ENCODE measurements at regions not wholly inside any gene's neighbourhood (a gene's known extent, or its start where the extent isn't known, plus 50 kb on each side); places are given as distances from the start of the nearest gene placed in this dataset.

DNA sequence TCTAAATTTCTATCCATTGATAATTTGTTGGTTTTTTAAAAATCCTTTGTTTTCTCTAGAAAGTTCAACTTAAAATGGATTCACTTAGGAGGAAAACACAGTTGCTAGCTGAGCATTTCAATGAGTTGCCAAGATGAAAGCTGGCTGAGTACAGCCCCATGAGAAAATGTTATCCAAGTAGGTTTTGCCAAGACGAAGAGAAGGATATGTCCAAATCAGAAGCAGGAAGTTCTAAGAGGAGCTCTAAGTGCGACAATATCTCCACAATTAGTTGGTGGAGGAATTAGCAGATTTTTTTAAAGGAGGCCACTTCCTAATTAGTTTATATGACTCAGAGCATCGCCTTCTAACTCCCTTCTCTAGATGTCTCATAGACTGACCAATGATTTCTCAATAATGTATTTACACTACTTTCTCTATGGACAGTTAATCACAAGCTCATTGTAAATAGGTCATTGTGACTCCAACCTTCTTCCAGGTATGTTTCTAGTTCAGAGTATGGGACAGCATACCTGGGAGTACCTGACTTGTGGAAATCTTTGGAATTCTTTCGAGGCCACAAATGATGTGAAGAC, 873.3 kb upstream of the SOX9 start:
- H3K27me3 ChIP-seq (ENCODE audit: control insufficient read depth, insufficient read depth, low read length), result no peaks in the 10 kb centered on the region
- H3K36me3 ChIP-seq (ENCODE audit: control insufficient read depth, insufficient read depth, low read length), result no peaks in the 10 kb centered on the region
- DNase-seq (ENCODE audit: low read depth), result no peak
- TF ChIP-seq, protein P1, sequence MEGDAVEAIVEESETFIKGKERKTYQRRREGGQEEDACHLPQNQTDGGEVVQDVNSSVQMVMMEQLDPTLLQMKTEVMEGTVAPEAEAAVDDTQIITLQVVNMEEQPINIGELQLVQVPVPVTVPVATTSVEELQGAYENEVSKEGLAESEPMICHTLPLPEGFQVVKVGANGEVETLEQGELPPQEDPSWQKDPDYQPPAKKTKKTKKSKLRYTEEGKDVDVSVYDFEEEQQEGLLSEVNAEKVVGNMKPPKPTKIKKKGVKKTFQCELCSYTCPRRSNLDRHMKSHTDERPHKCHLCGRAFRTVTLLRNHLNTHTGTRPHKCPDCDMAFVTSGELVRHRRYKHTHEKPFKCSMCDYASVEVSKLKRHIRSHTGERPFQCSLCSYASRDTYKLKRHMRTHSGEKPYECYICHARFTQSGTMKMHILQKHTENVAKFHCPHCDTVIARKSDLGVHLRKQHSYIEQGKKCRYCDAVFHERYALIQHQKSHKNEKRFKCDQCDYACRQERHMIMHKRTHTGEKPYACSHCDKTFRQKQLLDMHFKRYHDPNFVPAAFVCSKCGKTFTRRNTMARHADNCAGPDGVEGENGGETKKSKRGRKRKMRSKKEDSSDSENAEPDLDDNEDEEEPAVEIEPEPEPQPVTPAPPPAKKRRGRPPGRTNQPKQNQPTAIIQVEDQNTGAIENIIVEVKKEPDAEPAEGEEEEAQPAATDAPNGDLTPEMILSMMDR (IDR thresholded peaks at IDR 0.05; ENCODE audit: insufficient read depth, low read length, poor library complexity, severe bottlenecking), result no peak
- H3K4me3 ChIP-seq (ENCODE audit: low read depth, low read length), result no peak overlapping the region

GRCh38 chr17:71251276-71251675, 869.5 kb upstream of the SOX9 start:
- H3K27me3 ChIP-seq (ENCODE audit: control insufficient read depth, insufficient read depth, low read length), result no peaks in the 10 kb centered on the region
- H3K4me3 ChIP-seq (ENCODE audit: low read depth, low read length), result no peak overlapping the region
- H3K36me3 ChIP-seq (ENCODE audit: control insufficient read depth, insufficient read depth, low read length), result no peaks in the 10 kb centered on the region
- TF ChIP-seq, protein P1 (IDR thresholded peaks at IDR 0.05; ENCODE audit: insufficient read depth, low read length, poor library complexity, severe bottlenecking), result no peak
- DNase-seq (ENCODE audit: low read depth), result no peak

DNA sequence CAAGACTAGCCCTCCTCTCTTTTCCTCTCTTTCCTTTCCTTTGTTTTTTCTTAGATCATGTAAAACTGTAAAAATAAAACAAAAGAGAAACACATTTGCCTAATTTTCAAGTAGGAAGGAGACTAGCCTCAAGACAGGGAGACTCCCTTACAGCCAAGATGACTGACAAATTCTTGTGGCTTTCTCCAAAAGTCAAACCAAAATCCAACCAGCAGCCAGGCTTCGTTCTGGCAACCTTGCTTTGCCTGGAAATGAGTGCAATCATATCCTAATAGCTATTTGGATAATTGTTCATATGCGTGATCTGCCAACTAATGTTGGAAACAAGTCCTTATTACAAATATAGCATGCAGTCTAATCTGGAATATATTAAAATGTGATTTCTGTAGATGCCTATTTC, 868.9 kb upstream of the SOX9 start:
- TF ChIP-seq, protein P1 (IDR thresholded peaks at IDR 0.05; ENCODE audit: insufficient read depth, low read length, poor library complexity, severe bottlenecking), result no peak
- no peak for DNase-seq (ENCODE audit: low read depth)
- Histone ChIP-seq H3K27me3 (ENCODE audit: control insufficient read depth, insufficient read depth, low read length) (no peaks in the 10 kb centered on the region), H3K36me3 (ENCODE audit: control insufficient read depth, insufficient read depth, low read length) (no peaks in the 10 kb centered on the region), H3K4me3 (ENCODE audit: low read depth, low read length) (no peak overlapping the region)

DNA sequence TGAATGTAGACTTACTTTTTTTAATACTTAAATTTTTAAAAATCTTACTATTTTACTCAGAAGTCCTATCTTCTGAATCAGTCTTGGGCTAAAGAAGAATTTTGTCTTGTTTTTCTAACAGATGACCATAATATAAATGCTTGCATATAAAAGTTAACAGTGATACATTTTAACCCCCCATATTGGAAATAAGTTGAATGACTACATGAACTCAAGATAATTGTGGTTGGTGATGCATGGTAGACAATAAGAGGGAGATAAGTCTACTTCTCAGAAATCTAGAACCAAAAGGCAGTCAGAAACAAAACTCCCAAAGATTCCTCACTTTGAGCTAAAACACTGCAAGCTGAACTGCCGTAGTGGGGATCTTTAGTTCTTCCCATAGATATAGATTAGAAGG, 868.4 kb upstream of the SOX9 start:
- no peak for DNase-seq (ENCODE audit: low read depth)
- no peaks in the 10 kb centered on the region for H3K36me3 ChIP-seq (ENCODE audit: control insufficient read depth, insufficient read depth, low read length)
- TF ChIP-seq, protein P1 (IDR thresholded peaks at IDR 0.05; ENCODE audit: insufficient read depth, low read length, poor library complexity, severe bottlenecking), result no peak
- H3K27me3 ChIP-seq (ENCODE audit: control insufficient read depth, insufficient read depth, low read length), result no peaks in the 10 kb centered on the region
- H3K4me3 ChIP-seq (ENCODE audit: low read depth, low read length), result no peak overlapping the region

DNA sequence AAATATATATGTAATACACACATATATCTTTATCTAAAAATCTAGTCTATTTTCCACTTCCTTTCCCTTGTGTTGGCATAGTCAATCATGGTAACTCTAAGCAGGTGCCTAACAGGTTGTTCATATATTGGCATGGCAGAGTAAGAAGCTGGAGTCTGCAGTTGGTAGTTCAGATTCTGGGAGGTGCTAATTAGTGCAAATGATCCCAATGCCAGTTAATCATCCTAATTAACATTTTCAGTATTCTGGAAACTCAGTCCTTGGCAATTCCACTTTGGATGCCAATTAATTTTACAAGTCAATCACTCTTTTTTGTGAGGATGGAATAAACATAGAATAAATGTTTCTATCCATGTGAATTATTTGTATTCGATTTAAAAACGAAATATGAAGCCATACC, 863.7 kb upstream of the SOX9 start:
- Histone ChIP-seq H3K27me3 (ENCODE audit: control insufficient read depth, insufficient read depth, low read length) (no peaks in the 10 kb centered on the region), H3K36me3 (ENCODE audit: control insufficient read depth, insufficient read depth, low read length) (no peaks in the 10 kb centered on the region), H3K4me3 (ENCODE audit: low read depth, low read length) (no peak overlapping the region)
- DNase-seq (ENCODE audit: low read depth), result no peak
- TF ChIP-seq, protein P1 (IDR thresholded peaks at IDR 0.05; ENCODE audit: insufficient read depth, low read length, poor library complexity, severe bottlenecking), result no peak

DNA sequence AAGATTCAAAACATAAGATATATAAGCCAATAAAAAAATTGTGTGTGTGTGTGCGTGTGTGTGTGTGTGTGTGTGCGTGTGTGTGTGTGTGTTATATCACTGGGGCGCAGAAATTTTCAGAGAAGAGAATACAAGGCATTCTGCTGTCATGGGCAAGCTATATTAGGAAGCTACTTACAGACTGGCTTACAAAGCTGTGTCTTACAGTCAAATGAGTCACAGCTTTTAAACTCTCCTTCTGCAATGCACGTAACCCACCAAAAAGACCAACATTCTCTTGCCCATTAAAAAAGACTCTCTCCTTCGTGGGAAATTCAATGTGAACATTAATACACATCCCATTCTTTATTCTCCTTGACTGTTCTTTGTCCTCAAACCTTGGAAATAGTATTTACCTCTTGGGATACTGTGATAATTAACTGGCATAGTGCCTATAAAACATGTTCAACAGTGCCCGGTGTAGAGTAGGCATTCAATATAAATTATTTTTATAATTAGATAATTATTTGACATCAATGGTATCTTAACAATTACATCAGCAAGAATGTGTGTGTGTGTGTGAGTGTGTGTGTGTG, 860.4 kb upstream of the SOX9 start:
- TF ChIP-seq, protein P1 (IDR thresholded peaks at IDR 0.05; ENCODE audit: insufficient read depth, low read length, poor library complexity, severe bottlenecking), result no peak
- Histone ChIP-seq H3K27me3 (ENCODE audit: control insufficient read depth, insufficient read depth, low read length) (no peaks in the 10 kb centered on the region), H3K36me3 (ENCODE audit: control insufficient read depth, insufficient read depth, low read length) (no peaks in the 10 kb centered on the region), H3K4me3 (ENCODE audit: low read depth, low read length) (no peak overlapping the region)
- no peak for DNase-seq (ENCODE audit: low read depth)
